ENCODE measurements at regions not wholly inside any gene's neighbourhood (a gene's known extent, or its start where the extent isn't known, plus 50 kb on each side); places are given as distances from the start of the nearest gene placed in this dataset.
A peak's percentile ranks its signal among the peaks of the same experiment; 100 is the strongest.

DNA sequence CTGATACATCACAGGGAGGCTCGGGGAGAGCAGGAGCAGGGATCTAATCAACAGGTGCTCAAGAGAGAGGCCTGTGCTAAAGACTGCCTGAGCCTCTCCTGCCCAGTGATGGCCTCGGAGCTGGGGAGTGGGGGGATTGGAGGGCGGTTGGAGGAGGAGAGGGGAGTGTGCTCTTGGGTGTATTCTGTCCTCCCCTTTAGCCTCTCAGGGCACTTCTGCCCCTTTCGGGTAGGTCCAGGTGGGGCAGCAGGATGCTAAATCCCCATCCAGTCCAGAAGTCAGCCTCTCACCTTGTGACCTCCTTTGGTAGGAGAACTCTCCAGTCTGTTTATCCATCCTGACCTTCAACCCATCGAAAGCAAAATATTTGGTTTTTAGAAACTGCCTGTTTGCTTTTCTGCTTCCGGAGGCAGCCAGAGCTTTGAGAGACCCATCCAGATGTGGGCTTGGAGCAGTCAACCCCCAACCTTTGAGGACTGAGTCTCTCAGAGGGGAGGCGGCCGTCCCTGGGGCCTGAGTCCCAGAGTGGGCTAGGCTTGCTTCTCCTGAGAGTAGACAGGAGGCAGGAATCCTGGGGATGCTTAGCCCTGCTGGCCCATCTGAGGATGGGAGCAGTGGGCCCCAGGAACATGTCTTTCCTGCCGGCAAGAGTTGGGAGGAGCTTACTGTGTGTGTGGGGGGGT, 105.2 kb upstream of the SYT13 start (continued):
- TF ChIP-seq, protein P1, sequence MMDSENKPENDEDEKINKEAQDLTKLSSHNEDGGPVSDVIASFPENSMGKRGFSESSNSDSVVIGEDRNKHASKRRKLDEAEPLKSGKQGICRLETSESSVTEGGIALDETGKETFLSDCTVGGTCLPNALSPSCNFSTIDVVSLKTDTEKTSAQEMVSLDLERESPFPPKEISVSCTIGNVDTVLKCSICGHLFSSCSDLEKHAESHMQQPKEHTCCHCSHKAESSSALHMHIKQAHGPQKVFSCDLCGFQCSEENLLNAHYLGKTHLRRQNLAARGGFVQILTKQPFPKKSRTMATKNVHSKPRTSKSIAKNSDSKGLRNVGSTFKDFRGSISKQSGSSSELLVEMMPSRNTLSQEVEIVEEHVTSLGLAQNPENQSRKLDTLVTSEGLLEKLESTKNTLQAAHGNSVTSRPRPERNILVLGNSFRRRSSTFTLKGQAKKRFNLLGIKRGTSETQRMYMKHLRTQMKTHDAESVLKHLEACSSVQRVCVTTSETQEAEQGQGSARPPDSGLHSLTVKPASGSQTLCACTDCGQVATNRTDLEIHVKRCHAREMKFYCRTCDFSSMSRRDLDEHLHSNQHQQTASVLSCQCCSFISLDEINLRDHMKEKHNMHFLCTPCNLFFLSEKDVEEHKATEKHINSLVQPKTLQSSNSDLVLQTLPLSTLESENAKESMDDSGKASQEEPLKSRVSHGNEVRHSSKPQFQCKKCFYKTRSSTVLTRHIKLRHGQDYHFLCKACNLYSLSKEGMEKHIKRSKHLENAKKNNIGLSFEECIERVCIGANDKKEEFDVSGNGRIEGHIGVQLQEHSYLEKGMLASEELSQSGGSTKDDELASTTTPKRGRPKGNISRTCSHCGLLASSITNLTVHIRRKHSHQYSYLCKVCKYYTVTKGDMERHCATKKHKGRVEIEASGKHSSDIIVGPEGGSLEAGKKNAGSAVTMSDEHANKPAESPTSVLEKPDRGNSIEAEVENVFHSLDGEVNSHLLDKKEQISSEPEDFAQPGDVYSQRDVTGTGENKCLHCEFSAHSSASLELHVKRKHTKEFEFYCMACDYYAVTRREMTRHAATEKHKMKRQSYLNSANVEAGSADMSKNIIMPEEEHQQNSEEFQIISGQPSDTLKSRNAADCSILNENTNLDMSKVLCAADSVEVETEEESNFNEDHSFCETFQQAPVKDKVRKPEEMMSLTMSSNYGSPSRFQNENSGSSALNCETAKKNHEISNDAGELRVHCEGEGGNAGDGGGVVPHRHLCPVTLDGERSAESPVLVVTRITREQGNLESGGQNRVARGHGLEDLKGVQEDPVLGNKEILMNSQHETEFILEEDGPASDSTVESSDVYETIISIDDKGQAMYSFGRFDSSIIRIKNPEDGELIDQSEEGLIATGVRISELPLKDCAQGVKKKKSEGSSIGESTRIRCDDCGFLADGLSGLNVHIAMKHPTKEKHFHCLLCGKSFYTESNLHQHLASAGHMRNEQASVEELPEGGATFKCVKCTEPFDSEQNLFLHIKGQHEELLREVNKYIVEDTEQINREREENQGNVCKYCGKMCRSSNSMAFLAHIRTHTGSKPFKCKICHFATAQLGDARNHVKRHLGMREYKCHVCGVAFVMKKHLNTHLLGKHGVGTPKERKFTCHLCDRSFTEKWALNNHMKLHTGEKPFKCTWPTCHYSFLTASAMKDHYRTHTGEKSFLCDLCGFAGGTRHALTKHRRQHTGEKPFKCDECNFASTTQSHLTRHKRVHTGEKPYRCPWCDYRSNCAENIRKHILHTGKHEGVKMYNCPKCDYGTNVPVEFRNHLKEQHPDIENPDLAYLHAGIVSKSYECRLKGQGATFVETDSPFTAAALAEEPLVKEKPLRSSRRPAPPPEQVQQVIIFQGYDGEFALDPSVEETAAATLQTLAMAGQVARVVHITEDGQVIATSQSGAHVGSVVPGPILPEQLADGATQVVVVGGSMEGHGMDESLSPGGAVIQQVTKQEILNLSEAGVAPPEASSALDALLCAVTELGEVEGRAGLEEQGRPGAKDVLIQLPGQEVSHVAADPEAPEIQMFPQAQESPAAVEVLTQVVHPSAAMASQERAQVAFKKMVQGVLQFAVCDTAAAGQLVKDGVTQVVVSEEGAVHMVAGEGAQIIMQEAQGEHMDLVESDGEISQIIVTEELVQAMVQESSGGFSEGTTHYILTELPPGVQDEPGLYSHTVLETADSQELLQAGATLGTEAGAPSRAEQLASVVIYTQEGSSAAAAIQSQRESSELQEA (CRISPR knock-in tag; IDR thresholded peaks at IDR 0.05; ENCODE audit: not compliant biosample characterization): no peak
- TF ChIP-seq ZEB1 (IDR thresholded peaks at IDR 0.05; ENCODE audit: insufficient replicate concordance, low read depth) (peak; percentile 78), MAZ (IDR thresholded peaks at IDR 0.05; ENCODE audit: borderline replicate concordance, low read depth, low read length) (no peak), MAZ (CRISPR knock-in tag; IDR thresholded peaks at IDR 0.05; ENCODE audit: low read depth) (no peak), MTA1 (CRISPR knock-in tag; IDR thresholded peaks at IDR 0.05; ENCODE audit: borderline replicate concordance) (no peak), FOXA1 (IDR thresholded peaks at IDR 0.05) (no peak), FOXA1 (CRISPR knock-in tag; IDR thresholded peaks at IDR 0.05) (peak; percentile 73), STAT5B (CRISPR knock-in tag; IDR thresholded peaks at IDR 0.05) (no peak), PLRG1 (conservative IDR thresholded peaks at IDR 0.05) (no peak), ZSCAN30 (CRISPR knock-in tag; IDR thresholded peaks at IDR 0.05) (no peak), RARA (CRISPR knock-in tag; IDR thresholded peaks at IDR 0.05) (peak; percentile 99), ZBTB42 (CRISPR knock-in tag; IDR thresholded peaks at IDR 0.05) (peak; percentile 99)
- TF ChIP-seq, protein P2, sequence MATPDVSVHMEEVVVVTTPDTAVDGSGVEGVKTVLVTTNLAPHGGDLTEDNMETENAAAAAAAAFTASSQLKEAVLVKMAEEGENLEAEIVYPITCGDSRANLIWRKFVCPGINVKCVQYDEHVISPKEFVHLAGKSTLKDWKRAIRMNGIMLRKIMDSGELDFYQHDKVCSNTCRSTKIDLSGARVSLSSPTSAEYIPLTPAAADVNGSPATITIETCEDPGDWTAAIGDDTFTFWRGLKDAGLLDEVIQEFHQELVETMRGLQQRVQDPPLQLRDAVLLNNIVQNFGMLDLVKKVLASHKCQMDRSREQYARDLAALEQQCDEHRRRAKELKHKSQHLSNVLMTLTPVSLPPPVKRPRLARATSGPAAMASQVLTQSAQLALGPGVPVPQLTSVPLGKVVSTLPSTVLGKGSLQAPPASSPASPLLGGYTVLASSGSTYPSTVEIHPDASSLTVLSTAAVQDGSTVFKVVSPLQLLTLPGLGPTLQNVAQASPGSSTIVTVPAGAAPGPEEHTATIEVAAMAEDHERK (CRISPR knock-in tag; IDR thresholded peaks at IDR 0.05; ENCODE audit: low read depth): no peak
- TF ChIP-seq, protein P3, sequence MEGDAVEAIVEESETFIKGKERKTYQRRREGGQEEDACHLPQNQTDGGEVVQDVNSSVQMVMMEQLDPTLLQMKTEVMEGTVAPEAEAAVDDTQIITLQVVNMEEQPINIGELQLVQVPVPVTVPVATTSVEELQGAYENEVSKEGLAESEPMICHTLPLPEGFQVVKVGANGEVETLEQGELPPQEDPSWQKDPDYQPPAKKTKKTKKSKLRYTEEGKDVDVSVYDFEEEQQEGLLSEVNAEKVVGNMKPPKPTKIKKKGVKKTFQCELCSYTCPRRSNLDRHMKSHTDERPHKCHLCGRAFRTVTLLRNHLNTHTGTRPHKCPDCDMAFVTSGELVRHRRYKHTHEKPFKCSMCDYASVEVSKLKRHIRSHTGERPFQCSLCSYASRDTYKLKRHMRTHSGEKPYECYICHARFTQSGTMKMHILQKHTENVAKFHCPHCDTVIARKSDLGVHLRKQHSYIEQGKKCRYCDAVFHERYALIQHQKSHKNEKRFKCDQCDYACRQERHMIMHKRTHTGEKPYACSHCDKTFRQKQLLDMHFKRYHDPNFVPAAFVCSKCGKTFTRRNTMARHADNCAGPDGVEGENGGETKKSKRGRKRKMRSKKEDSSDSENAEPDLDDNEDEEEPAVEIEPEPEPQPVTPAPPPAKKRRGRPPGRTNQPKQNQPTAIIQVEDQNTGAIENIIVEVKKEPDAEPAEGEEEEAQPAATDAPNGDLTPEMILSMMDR (CRISPR knock-in tag; IDR thresholded peaks at IDR 0.05): no peak
- TF ChIP-seq, protein P4, sequence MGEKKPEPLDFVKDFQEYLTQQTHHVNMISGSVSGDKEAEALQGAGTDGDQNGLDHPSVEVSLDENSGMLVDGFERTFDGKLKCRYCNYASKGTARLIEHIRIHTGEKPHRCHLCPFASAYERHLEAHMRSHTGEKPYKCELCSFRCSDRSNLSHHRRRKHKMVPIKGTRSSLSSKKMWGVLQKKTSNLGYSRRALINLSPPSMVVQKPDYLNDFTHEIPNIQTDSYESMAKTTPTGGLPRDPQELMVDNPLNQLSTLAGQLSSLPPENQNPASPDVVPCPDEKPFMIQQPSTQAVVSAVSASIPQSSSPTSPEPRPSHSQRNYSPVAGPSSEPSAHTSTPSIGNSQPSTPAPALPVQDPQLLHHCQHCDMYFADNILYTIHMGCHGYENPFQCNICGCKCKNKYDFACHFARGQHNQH (CRISPR knock-in tag; IDR thresholded peaks at IDR 0.05): 0 out of 2 replicates have a peak, but pooled peaks have one; percentile 49
- TF ChIP-seq, protein P5, sequence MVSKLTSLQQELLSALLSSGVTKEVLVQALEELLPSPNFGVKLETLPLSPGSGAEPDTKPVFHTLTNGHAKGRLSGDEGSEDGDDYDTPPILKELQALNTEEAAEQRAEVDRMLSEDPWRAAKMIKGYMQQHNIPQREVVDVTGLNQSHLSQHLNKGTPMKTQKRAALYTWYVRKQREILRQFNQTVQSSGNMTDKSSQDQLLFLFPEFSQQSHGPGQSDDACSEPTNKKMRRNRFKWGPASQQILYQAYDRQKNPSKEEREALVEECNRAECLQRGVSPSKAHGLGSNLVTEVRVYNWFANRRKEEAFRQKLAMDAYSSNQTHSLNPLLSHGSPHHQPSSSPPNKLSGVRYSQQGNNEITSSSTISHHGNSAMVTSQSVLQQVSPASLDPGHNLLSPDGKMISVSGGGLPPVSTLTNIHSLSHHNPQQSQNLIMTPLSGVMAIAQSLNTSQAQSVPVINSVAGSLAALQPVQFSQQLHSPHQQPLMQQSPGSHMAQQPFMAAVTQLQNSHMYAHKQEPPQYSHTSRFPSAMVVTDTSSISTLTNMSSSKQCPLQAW (CRISPR knock-in tag; IDR thresholded peaks at IDR 0.05): peak; percentile 88
